ENCODE measurements at regions not wholly inside any gene's neighbourhood (a gene's known extent, or its start where the extent isn't known, plus 50 kb on each side); places are given as distances from the start of the nearest gene placed in this dataset.

GRCh38 chr10:131553121-131553520, 241.6 kb upstream of the TCERG1L start:
- H3K4me1 ChIP-seq (ENCODE audit: insufficient read depth, low read length), result no peaks in the 10 kb centered on the region
- no peaks in the 10 kb centered on the region for H3K36me3 ChIP-seq (ENCODE audit: insufficient read depth, low read length)
- intact Hi-C loops (cut with DNase I, micrococcal nuclease), result no loop called here
- H3K9me3 Mint-ChIP-seq, result no peaks in the 10 kb centered on the region
- H3K36me3 Mint-ChIP-seq (ENCODE audit: low read depth), result no peaks in the 10 kb centered on the region
- H3K4me3 ChIP-seq (ENCODE audit: low read length), result no peak overlapping the region
- no peak for TF ChIP-seq CTCF (IDR thresholded peaks at IDR 0.05)
- no peaks in the 10 kb centered on the region for H3K27me3 ChIP-seq (ENCODE audit: control insufficient read depth in 1 of 2, insufficient read depth in 2 of 2, low read length in 2 of 2)
- no peak overlapping the region for H3K27ac ChIP-seq (ENCODE audit: low read depth in 1 of 2, low read length in 2 of 2)
- DNase-seq, result no peak
- H3K27ac Mint-ChIP-seq, result no peak overlapping the region
- POLR2A ChIA-PET, result no interaction called here
- CTCF ChIA-PET, result no interaction called here
- H3K4me1 Mint-ChIP-seq (ENCODE audit: low read depth), result no peaks in the 10 kb centered on the region
- no peaks in the 10 kb centered on the region for H3K9me3 ChIP-seq (ENCODE audit: control insufficient read depth in 1 of 2, insufficient read depth in 1 of 2, low read length in 2 of 2)
- ATAC-seq (ENCODE audit: poor library complexity), result no peak
- peaks cover 4% of the 10 kb centered on the region for H3K27me3 Mint-ChIP-seq
- H3K4me3 Mint-ChIP-seq, result no peak overlapping the region

GRCh38 chr10:131553581-131553980, 242.1 kb upstream of the TCERG1L start:
- H3K27me3 ChIP-seq (ENCODE audit: control insufficient read depth in 1 of 2, insufficient read depth in 2 of 2, low read length in 2 of 2), result no peaks in the 10 kb centered on the region
- H3K36me3 ChIP-seq (ENCODE audit: insufficient read depth, low read length), result no peaks in the 10 kb centered on the region
- H3K4me3 ChIP-seq (ENCODE audit: low read length), result no peak overlapping the region
- Mint-ChIP-seq H3K4me3 (no peak overlapping the region), H3K27ac (no peak overlapping the region), H3K27me3 (peaks cover 4% of the 10 kb centered on the region), H3K36me3 (ENCODE audit: low read depth) (no peaks in the 10 kb centered on the region), H3K4me1 (ENCODE audit: low read depth) (no peaks in the 10 kb centered on the region), H3K9me3 (no peaks in the 10 kb centered on the region)
- CTCF ChIA-PET, result no interaction called here
- H3K4me1 ChIP-seq (ENCODE audit: insufficient read depth, low read length), result no peaks in the 10 kb centered on the region
- DNase-seq (no peak), ATAC-seq (ENCODE audit: poor library complexity) (no peak)
- POLR2A ChIA-PET, result no interaction called here
- intact Hi-C loops (cut with DNase I, micrococcal nuclease), result no loop called here
- no peak overlapping the region for H3K27ac ChIP-seq (ENCODE audit: low read depth in 1 of 2, low read length in 2 of 2)
- no peak for TF ChIP-seq CTCF (IDR thresholded peaks at IDR 0.05)
- H3K9me3 ChIP-seq (ENCODE audit: control insufficient read depth in 1 of 2, insufficient read depth in 1 of 2, low read length in 2 of 2), result no peaks in the 10 kb centered on the region

- Histone ChIP-seq H3K36me3 (ENCODE audit: insufficient read depth, low read length) (no peaks in the 10 kb centered on the region), H3K27ac (ENCODE audit: low read depth in 1 of 2, low read length in 2 of 2) (no peak overlapping the region), H3K9me3 (ENCODE audit: control insufficient read depth in 1 of 2, insufficient read depth in 1 of 2, low read length in 2 of 2) (peaks cover 0 to 5% of the 10 kb centered on the region in 2 experiments), H3K4me3 (ENCODE audit: low read length) (no peak overlapping the region), H3K27me3 (ENCODE audit: control insufficient read depth in 1 of 2, insufficient read depth in 2 of 2, low read length in 2 of 2) (no peaks in the 10 kb centered on the region), H3K4me1 (ENCODE audit: insufficient read depth, low read length) (no peaks in the 10 kb centered on the region)
- no peaks in the 10 kb centered on the region for H3K9me3 Mint-ChIP-seq
- H3K27ac Mint-ChIP-seq, result no peak overlapping the region
- ChIA-PET CTCF (no interaction called here), POLR2A (no interaction called here)
- no peaks in the 10 kb centered on the region for H3K36me3 Mint-ChIP-seq (ENCODE audit: low read depth)
- DNase-seq, result no peak
- no peak overlapping the region for H3K4me3 Mint-ChIP-seq
- intact Hi-C loops (cut with DNase I, micrococcal nuclease), result no loop called here
- no peak for TF ChIP-seq CTCF (IDR thresholded peaks at IDR 0.05)
- H3K27me3 Mint-ChIP-seq, result peaks cover 4% of the 10 kb centered on the region
- ATAC-seq (ENCODE audit: poor library complexity), result no peak
- no peaks in the 10 kb centered on the region for H3K4me1 Mint-ChIP-seq (ENCODE audit: low read depth)
Measured at GRCh38 chr10:131554821-131555220, 243.3 kb upstream of the TCERG1L start.
